Activated T-helper 1 cell treated with anti-CD3 and anti-CD28 coated beads, Interleukin-12 subunit alpha, Interleukin-12 subunit beta, Interleukin-2, Interleukin-4 antibody, amounts not matched to agents 30 ng/mL and 10 ng/mL and 1 ng/mL, durations not matched to agents 14 hours and 24 hours and 36 hours (primary cell): ENCODE measurements at regions not wholly inside any gene's neighbourhood (a gene's known extent, or its start where the extent isn't known, plus 50 kb on each side); places are given as distances from the start of the nearest gene placed in this dataset.
"Not testable (repeated sequence)": the region's sequence is repeated elsewhere in the genome, so short reads cannot be mapped to it uniquely, and the experiment has no call there.

Source experiments
- DNase-seq: peaks from one replicate; pipeline ENCODE4 v3.0.0; 2021; ENCODE audit warnings: low spot score
- H3K27ac Mint-ChIP-seq: one replicate; pipeline ENCODE4 v1.8.0; 2021; ENCODE audit warnings: mild to moderate bottlenecking, mixed read lengths
- H3K27me3 Mint-ChIP-seq: one replicate; pipeline ENCODE4 v1.8.0; 2022; ENCODE audit warnings: mild to moderate bottlenecking, moderate library complexity, mixed read lengths; ENCODE audit not compliant: insufficient read depth
- H3K36me3 Mint-ChIP-seq: one replicate; pipeline ENCODE4 v1.8.0; 2021; ENCODE audit warnings: low read depth, mixed read lengths
- H3K4me1 Mint-ChIP-seq: one replicate; pipeline ENCODE4 v1.8.0; 2021; ENCODE audit warnings: low read depth, mixed read lengths
- H3K4me3 Mint-ChIP-seq: one replicate; pipeline ENCODE4 v1.8.0; 2021; ENCODE audit warnings: mild to moderate bottlenecking, moderate library complexity, mixed read lengths
- H3K9me3 Mint-ChIP-seq: one replicate; pipeline ENCODE4 v1.8.0; 2021; ENCODE audit warnings: mixed read lengths
- intact Hi-C: fragments of 100-400 bp; cut with micrococcal nuclease; formaldehyde crosslinking; loops from one replicate; pipeline ENCODE4 v1.15.1; 2024

- Mint-ChIP-seq H3K4me3 (no peak overlapping the region), H3K27me3 (peaks cover 2% of the 10 kb centered on the region), H3K4me1 (peaks cover 7% of the 10 kb centered on the region), H3K9me3 (peaks cover 22% of the 10 kb centered on the region), H3K27ac (no peak overlapping the region), H3K36me3 (peaks cover 8% of the 10 kb centered on the region)
- no peak for DNase-seq
- intact Hi-C loops, result no loop called here
Observed at GRCh38 chr1:59212706-59213105, 84.2 kb upstream of the FGGY start.

GRCh38 chr1:59214248-59215208 is 82.4 kb upstream of the FGGY start:
- H3K9me3 Mint-ChIP-seq, result peaks cover 26% of the 10 kb centered on the region
- DNase-seq, result no peak
- no peak overlapping the region for H3K27ac Mint-ChIP-seq
- H3K27me3 Mint-ChIP-seq, result peaks cover 2% of the 10 kb centered on the region
- intact Hi-C loops, result no loop called here
- no peak overlapping the region for H3K4me3 Mint-ChIP-seq
- H3K4me1 Mint-ChIP-seq, result peaks cover 7% of the 10 kb centered on the region
- peaks cover 8% of the 10 kb centered on the region for H3K36me3 Mint-ChIP-seq

GRCh38 chr1:59215766-59216291 is 81.1 kb upstream of the FGGY start:
- Mint-ChIP-seq H3K36me3 (peaks cover 6% of the 10 kb centered on the region), H3K27me3 (peaks cover 2% of the 10 kb centered on the region), H3K9me3 (peaks cover 26% of the 10 kb centered on the region), H3K4me3 (no peak overlapping the region), H3K27ac (no peak overlapping the region), H3K4me1 (peaks cover 7% of the 10 kb centered on the region)
- DNase-seq, result no peak
- intact Hi-C loops, result no loop called here

GRCh38 chr1:59217439-59217838 is 79.5 kb upstream of the FGGY start:
- H3K27me3 Mint-ChIP-seq, H3K4me1 Mint-ChIP-seq, intact Hi-C loops, H3K27ac Mint-ChIP-seq, DNase-seq, H3K4me3 Mint-ChIP-seq, H3K36me3 Mint-ChIP-seq: not testable (repeated sequence)
- H3K9me3 Mint-ChIP-seq, result peaks cover 19% of the 10 kb centered on the region

- H3K9me3 Mint-ChIP-seq, result peaks cover 19% of the 10 kb centered on the region
- no peak overlapping the region for H3K4me3 Mint-ChIP-seq
- no peak overlapping the region for H3K27ac Mint-ChIP-seq
- no peak for DNase-seq
- intact Hi-C loops, result no loop called here
- no peaks in the 10 kb centered on the region for H3K4me1 Mint-ChIP-seq
- H3K36me3 Mint-ChIP-seq, result peaks cover 6% of the 10 kb centered on the region
- H3K27me3 Mint-ChIP-seq, result peaks cover 2% of the 10 kb centered on the region
Observed at GRCh38 chr1:59218521-59219236, 78.2 kb upstream of the FGGY start.

GRCh38 chr1:59219916-59220315 is 77.0 kb upstream of the FGGY start:
- Mint-ChIP-seq H3K9me3 (peaks cover 19% of the 10 kb centered on the region), H3K4me1 (no peaks in the 10 kb centered on the region), H3K27ac (no peak overlapping the region), H3K36me3 (peaks cover 5% of the 10 kb centered on the region), H3K27me3 (peaks cover 2% of the 10 kb centered on the region), H3K4me3 (no peak overlapping the region)
- intact Hi-C loops, result no loop called here
- DNase-seq, result no peak

GRCh38 chr1:59220356-59220755 is 76.5 kb upstream of the FGGY start:
- intact Hi-C loops, result no loop called here
- DNase-seq, result no peak
- Mint-ChIP-seq H3K27me3 (peaks cover 2% of the 10 kb centered on the region), H3K27ac (no peak overlapping the region), H3K4me3 (no peak overlapping the region), H3K4me1 (no peaks in the 10 kb centered on the region), H3K36me3 (peaks cover 4% of the 10 kb centered on the region), H3K9me3 (peaks cover 19% of the 10 kb centered on the region)

- Mint-ChIP-seq H3K36me3 (no peaks in the 10 kb centered on the region), H3K4me3 (no peak overlapping the region), H3K9me3 (peaks cover 7% of the 10 kb centered on the region), H3K27me3 (no peaks in the 10 kb centered on the region), H3K27ac (no peak overlapping the region), H3K4me1 (no peaks in the 10 kb centered on the region)
- no peak for DNase-seq
- intact Hi-C loops, result no loop called here
Observed at GRCh38 chr1:59223198-59223597, 73.7 kb upstream of the FGGY start.

- H3K27ac Mint-ChIP-seq, result no peak overlapping the region
- no peaks in the 10 kb centered on the region for H3K4me1 Mint-ChIP-seq
- no peaks in the 10 kb centered on the region for H3K36me3 Mint-ChIP-seq
- peaks cover 6% of the 10 kb centered on the region for H3K9me3 Mint-ChIP-seq
- no peak overlapping the region for H3K4me3 Mint-ChIP-seq
- H3K27me3 Mint-ChIP-seq, result no peaks in the 10 kb centered on the region
- DNase-seq, result no peak
- intact Hi-C loops, result no loop called here
Observed at GRCh38 chr1:59223989-59224634, 72.8 kb upstream of the FGGY start.

- no peaks in the 10 kb centered on the region for H3K27me3 Mint-ChIP-seq
- H3K4me3 Mint-ChIP-seq, result no peak overlapping the region
- intact Hi-C loops, result no loop called here
Observed at GRCh38 chr1:59225594-59226316, 71.1 kb upstream of the FGGY start.

GRCh38 chr1:59229138-59229537 is 67.8 kb upstream of the FGGY start:
- no peak overlapping the region for H3K27ac Mint-ChIP-seq
- no peak for DNase-seq
- no peaks in the 10 kb centered on the region for H3K4me1 Mint-ChIP-seq
- no peaks in the 10 kb centered on the region for H3K36me3 Mint-ChIP-seq
- intact Hi-C loops, result no loop called here
- H3K9me3 Mint-ChIP-seq, result no peaks in the 10 kb centered on the region
- no peak overlapping the region for H3K4me3 Mint-ChIP-seq
- peaks cover 2% of the 10 kb centered on the region for H3K27me3 Mint-ChIP-seq

More at GRCh38 chr1:59225594-59226316, 71.1 kb upstream of the FGGY start:
- Mint-ChIP-seq H3K27ac (no peak overlapping the region), H3K9me3 (no peaks in the 10 kb centered on the region), H3K4me1 (no peaks in the 10 kb centered on the region), H3K36me3 (no peaks in the 10 kb centered on the region)
- DNase-seq, result no peak

- intact Hi-C loops, result no loop called here
- no peaks in the 10 kb centered on the region for H3K36me3 Mint-ChIP-seq
- no peak for DNase-seq
Observed at GRCh38 chr1:59230622-59231021, 66.3 kb upstream of the FGGY start.

More at GRCh38 chr1:59230622-59231021, 66.3 kb upstream of the FGGY start:
- H3K4me1 Mint-ChIP-seq, result no peaks in the 10 kb centered on the region
- H3K9me3 Mint-ChIP-seq, result no peaks in the 10 kb centered on the region
- peaks cover 5% of the 10 kb centered on the region for H3K27me3 Mint-ChIP-seq
- no peak overlapping the region for H3K4me3 Mint-ChIP-seq
- H3K27ac Mint-ChIP-seq, result no peak overlapping the region
